ENCODE measurements at regions not wholly inside any gene's neighbourhood (a gene's known extent, or its start where the extent isn't known, plus 50 kb on each side); places are given as distances from the start of the nearest gene placed in this dataset.

GRCh38 chr16:55043499-55043898 lies 112.8 kb downstream of the IRX5 start:
- no peak for TF ChIP-seq CTCF (IDR thresholded peaks at IDR 0.05)
- no peak for TF ChIP-seq EP300 (IDR thresholded peaks at IDR 0.05)
- no peak for TF ChIP-seq POLR2A (IDR thresholded peaks at IDR 0.05)
- no peak for TF ChIP-seq POLR2AphosphoS5 (IDR thresholded peaks at IDR 0.05)

All from sigmoid colon (tissue), 4 donors.